GM10266 (cell line): ENCODE measurements at regions not wholly inside any gene's neighbourhood (a gene's known extent, or its start where the extent isn't known, plus 50 kb on each side); places are given as distances from the start of the nearest gene placed in this dataset.

ENCODE experiments used
- DNase-seq: peaks from one replicate; pipeline ENCODE4 v3.0.0; 2012; ENCODE audit errors: extremely low spot score
- TF ChIP-seq, protein P1 (sequence below): IDR thresholded peaks from 2 replicates; pipeline ENCODE4 v1.5.1; 2012; ENCODE audit warnings: mild to moderate bottlenecking, low read depth; ENCODE audit not compliant: control insufficient read depth, insufficient read depth; ENCODE audit errors: missing control alignments

DNA sequence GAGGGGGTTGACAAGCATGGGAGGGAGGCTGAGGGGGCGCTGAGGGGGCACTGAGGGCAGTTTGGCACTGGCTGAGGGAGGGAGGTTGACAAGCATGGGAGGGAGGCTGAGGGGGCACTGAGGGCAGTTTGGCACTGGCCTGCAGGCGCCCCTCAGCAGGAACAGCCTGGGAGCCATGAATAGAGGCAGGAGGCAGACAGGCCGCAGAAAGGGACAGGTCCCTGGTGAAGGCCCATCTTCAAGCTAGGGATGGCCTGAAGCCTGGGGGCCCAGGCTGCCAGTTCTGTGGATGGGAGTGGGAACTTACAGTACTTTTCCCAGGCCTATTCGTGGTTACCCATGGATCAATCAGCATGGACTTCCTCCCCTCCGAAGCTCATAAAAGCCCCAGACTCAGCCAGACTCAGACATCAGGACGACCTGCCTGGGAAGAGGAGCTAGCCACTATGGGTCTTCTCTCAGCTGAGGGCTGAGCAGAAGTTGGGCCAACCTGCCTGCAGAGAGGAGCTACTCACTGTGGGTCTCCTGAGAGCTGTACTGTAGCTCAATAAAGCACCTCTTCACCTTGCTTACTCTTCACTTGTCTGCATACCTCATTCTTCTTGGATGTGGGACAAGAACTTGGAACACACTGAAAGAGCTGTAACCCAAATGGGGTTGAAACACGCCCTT, 72.8 kb upstream of the BRD7 start:
- DNase-seq = no peak
- TF ChIP-seq, protein P1, sequence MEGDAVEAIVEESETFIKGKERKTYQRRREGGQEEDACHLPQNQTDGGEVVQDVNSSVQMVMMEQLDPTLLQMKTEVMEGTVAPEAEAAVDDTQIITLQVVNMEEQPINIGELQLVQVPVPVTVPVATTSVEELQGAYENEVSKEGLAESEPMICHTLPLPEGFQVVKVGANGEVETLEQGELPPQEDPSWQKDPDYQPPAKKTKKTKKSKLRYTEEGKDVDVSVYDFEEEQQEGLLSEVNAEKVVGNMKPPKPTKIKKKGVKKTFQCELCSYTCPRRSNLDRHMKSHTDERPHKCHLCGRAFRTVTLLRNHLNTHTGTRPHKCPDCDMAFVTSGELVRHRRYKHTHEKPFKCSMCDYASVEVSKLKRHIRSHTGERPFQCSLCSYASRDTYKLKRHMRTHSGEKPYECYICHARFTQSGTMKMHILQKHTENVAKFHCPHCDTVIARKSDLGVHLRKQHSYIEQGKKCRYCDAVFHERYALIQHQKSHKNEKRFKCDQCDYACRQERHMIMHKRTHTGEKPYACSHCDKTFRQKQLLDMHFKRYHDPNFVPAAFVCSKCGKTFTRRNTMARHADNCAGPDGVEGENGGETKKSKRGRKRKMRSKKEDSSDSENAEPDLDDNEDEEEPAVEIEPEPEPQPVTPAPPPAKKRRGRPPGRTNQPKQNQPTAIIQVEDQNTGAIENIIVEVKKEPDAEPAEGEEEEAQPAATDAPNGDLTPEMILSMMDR = no peak

DNA sequence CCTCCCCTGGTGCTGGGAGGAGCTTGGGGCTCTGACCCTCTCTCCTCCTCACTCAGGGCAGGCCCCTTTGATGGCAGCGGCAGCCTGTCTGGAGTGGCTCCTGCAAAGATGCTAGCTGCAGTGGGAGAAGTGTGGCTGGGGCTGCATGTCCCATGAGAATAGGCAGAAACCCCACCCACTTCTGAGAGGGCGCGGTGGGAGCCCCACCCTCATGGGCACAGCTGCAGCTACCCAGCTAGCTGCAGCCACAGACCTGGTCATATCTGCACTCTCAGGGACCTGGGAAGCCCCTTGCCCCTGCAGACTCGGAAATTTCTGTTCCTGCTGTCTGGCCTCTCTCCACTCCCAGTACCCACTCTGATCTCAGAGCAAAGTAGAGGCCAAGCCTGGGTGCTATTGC, 72.2 kb upstream of the BRD7 start:
- TF ChIP-seq, protein P1 = no peak
- DNase-seq = no peak

DNA sequence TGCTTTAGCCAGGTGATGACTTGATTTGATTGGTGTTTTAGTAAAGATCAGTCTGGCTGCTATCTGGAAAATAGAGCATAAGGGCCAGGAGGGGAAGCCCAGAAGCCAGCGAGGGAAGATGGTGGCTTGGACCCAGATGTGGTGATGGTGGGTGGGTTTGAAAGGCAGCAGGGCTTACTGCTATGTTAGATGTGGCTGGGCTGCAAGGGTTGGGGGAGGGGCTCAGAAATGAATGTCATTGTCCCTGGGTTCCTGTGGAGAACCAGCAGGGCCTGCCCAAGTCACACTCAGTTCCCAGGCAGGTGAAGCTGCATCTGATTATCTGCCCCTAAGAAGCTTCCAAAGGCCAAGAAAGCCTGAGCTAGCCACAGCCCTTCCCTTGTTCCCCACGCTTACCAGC, 71.7 kb upstream of the BRD7 start:
- DNase-seq = no peak
- TF ChIP-seq, protein P1 = no peak

DNA sequence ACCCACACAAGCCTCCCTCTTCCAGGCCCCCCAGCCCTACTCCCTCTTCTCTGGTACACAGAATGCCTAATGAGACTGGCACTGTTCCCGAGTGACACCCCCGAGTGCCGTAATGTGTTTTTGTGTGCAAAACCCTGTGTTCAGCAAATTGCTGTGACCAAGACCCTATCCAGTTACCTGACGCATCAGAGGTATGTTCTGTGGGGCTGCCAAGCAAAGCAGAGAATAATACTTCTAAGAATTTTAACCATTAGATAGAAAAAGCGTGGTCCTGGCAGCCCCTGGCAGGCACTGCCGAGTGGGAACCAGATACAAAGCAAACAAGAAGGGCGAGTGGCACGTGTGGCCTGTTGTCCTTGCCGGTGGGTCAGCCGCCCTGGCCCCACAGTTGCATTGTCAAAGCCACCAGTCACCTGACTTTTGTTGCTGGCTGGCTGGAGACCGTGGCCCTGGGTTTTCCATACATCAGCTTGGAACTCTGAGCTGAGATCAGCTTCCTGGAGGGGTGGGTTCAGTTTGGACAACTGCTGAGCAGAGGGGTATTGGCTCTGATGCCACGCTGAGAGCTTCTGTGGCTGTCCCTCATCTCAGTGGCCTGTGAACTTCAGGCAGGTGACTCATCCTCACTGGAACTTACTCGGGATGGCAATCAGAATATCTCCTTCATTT, 69.1 kb upstream of the BRD7 start:
- DNase-seq = no peak
- TF ChIP-seq, protein P1 = no peak

DNA sequence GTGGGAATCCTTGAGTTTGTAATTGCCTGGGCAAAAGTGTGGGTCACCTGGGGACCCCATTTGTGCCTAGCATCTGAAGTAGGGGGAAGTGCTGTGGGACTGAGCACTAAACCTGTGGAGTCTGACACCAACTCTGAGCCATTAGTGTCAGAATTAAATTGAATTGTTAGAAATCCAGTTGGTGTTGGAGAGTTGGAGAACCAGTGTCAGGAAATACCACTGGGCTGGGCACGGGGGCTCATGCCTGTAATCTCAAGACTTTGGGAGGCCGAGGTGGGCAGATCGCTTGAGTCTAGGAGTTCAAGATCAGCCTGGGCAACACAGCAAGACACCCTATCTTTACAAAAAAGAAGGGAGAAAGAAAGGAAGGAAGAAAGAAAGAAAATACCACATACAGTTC, 67.5 kb upstream of the BRD7 start:
- TF ChIP-seq, protein P1 = no peak
- DNase-seq = no peak

DNA sequence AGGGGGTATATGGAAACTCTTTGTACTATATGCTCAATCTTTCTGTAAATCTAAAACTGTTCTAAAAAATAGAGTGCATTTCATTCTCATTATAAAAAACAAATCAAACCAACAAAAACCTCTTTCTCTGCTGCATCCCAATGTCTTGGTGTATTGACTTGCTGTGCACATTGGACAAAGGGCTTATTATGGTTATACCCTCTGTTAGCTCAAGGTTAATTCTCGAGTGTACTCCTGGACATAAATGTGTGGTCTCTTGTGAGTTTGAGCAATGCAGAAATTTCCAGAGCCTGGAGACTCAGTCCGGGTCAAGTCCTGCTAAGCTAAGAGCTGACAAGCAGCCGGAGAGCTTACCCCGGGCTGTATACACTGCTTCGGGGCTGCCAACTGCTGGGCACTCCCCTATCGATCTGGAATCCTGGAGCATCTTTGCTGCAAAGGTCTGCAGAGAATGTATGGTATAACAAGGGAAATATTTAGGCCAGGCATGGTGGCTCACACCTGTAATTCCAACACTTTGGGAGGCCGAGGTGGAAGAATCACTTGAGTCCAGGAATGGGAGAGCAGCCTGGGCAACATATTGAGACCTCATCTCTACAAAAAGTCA, 66.2 kb upstream of the BRD7 start:
- DNase-seq = no peak
- TF ChIP-seq, protein P1 = no peak

DNA sequence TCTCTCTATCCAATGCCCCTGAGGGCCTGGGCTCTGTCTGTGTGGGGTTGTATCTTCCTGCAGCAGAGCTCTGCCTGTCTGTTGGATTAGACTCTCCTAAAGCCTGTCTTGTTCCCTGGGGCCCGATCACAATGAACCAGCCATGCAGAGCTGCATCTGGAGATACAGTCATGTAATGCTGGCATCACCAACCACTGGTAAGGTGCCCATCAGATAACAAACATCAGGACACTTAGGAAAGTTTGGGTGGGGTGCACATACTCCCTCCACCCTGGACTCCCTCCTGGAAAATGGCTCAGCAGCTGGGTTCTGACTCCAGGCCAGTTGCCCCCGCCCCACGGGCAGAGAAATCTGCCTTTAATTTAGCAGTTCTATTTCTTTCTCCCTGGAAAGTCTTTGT, 61.3 kb upstream of the BRD7 start:
- TF ChIP-seq, protein P1 = no peak
- DNase-seq = no peak
